GM06990 (cell line): ENCODE measurements at regions not wholly inside any gene's neighbourhood (a gene's known extent, or its start where the extent isn't known, plus 50 kb on each side); places are given as distances from the start of the nearest gene placed in this dataset.

Source experiments
- DNase-seq: peaks from one replicate; pipeline ENCODE4 v3.0.0-alpha.2; 2011; ENCODE audit not compliant: insufficient read length; ENCODE audit errors: extremely low read depth
- H3K27me3 ChIP-seq: replicated peaks from 2 replicates; pipeline ENCODE4 v1.6.0; 2011; ENCODE audit warnings: low read length; ENCODE audit not compliant: control insufficient read depth, insufficient read depth
- H3K36me3 ChIP-seq: 2 replicates; pipeline ENCODE4 v1.5.1; 2011; ENCODE audit warnings: low read length; ENCODE audit not compliant: control insufficient read depth, insufficient read depth
- H3K4me3 ChIP-seq: replicated peaks from 2 replicates; pipeline ENCODE4 v1.5.1; 2011; ENCODE audit warnings: low read depth, mild to moderate bottlenecking, control low read depth, low read length
- TF ChIP-seq, protein P1 (sequence below): IDR thresholded peaks from 2 replicates; pipeline ENCODE4 v1.5.1; 2011; ENCODE audit warnings: low read length, control low read depth, mild to moderate bottlenecking, inconsistent platforms; ENCODE audit not compliant: insufficient read depth, poor library complexity, severe bottlenecking

DNA sequence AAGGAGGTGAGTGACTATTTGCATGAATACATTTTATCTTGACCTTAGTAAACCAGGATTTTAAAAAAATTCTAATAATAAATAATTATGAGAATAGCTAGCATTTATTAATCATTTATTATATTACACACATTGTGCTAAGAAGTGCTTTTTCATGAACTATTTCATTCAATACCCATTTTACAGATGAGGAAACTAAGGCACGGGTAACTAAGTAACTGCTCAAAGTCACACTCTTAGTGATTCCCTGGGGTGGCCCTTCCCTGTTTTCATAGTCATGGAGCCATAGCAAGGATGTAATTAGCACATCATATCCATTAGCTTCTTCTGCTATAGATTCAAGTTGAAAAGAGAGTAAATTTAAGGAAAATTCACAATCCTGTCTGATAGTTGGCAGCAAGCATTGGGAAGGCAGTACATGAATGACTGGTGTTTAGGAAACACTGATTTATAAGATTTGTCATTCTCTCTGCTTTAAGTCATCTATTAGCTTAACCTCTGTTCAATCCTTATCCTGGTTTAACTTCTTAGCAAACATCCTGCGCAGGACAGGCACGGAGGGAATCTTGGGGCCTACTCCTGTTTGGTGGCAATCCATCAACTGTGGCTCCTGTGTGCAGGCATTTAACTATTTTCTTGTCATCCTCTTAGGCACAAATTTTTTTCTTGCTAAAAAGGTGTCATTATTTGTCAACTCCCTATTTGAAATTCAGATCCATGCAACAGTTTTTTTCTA lies 68.3 kb downstream of the RIN2 start:
- Histone ChIP-seq H3K27me3 (no peaks in the 10 kb centered on the region), H3K4me3 (no peak overlapping the region), H3K36me3 (no peaks in the 10 kb centered on the region)
- DNase-seq = no peak
- TF ChIP-seq, protein P1, sequence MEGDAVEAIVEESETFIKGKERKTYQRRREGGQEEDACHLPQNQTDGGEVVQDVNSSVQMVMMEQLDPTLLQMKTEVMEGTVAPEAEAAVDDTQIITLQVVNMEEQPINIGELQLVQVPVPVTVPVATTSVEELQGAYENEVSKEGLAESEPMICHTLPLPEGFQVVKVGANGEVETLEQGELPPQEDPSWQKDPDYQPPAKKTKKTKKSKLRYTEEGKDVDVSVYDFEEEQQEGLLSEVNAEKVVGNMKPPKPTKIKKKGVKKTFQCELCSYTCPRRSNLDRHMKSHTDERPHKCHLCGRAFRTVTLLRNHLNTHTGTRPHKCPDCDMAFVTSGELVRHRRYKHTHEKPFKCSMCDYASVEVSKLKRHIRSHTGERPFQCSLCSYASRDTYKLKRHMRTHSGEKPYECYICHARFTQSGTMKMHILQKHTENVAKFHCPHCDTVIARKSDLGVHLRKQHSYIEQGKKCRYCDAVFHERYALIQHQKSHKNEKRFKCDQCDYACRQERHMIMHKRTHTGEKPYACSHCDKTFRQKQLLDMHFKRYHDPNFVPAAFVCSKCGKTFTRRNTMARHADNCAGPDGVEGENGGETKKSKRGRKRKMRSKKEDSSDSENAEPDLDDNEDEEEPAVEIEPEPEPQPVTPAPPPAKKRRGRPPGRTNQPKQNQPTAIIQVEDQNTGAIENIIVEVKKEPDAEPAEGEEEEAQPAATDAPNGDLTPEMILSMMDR = no peak

DNA sequence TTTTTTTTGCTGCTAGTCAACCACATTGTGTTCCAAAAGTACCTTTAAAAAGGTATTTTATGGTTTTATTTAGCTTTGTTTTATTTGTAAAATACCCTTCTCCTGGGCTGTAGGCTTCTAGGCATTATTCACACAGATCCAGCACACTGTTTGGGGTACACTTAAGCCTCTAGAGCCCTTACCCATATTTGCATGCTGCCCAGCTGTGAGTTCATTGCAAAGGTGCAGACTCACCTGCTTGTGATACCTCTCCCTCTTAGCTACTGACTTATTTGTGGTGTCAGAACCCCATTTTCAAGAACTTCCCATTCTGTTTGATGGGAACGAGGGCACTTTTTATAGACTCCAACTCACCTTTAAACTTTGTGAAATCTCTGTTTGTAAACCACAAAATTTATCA lies 69.8 kb downstream of the RIN2 start:
- DNase-seq = no peak
- Histone ChIP-seq H3K36me3 (no peaks in the 10 kb centered on the region), H3K27me3 (no peaks in the 10 kb centered on the region), H3K4me3 (no peak overlapping the region)
- TF ChIP-seq, protein P1 = no peak

DNA sequence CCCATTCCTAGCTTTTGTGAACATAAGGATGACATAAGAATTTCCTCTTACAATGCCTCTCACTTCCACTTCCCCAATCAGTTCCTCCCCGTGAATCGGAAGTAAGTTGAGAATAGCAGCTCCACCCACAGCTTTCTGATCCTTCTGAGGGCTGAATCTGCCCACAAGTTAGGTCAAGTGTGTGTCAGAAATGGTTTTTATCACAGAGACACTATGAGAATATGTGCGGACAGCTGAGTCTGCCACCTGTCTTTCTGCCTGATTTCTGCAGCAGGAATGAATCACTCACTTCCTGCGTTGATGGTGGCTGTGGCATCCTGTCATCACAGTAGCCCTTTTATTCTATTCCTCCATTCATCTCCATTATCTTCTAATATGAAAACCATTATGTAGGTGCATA lies 70.2 kb downstream of the RIN2 start:
- no peaks in the 10 kb centered on the region for H3K36me3 ChIP-seq
- no peak overlapping the region for H3K4me3 ChIP-seq
- TF ChIP-seq, protein P1 = peak; percentile 48
- no peaks in the 10 kb centered on the region for H3K27me3 ChIP-seq
- peak; percentile 59 for DNase-seq

DNA sequence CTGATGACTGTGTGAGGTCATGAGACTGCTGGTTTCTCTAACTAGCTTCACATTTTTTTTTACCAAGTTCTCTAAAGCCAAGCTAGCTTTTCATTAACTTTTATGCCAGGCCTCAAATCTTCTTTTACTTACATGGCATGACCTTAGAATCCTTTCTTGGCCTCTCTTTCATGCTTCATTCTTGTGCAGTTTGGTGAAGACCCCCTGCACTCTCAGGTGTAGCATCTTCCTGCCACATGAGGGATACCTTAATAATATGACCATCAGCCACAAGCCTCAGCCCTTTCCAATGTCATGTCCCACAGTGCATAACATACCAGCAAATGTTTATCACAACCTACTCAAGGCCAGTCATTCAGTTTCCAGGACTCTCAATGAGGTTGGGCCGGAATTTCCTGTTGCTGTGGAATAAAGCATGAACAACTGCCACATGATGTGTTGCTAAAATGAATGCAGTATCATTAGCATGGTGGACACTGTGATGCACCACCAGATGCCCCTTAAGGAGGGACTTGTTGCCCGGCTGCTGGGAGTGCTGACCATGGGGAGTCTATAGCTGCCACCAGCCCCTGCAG lies 72.2 kb downstream of the RIN2 start:
- Histone ChIP-seq H3K27me3 (peaks cover 3% of the 10 kb centered on the region; the same call in 1 of the 2 replicates), H3K4me3 (no peak overlapping the region), H3K36me3 (no peaks in the 10 kb centered on the region)
- TF ChIP-seq, protein P1 = no peak
- no peak for DNase-seq

DNA sequence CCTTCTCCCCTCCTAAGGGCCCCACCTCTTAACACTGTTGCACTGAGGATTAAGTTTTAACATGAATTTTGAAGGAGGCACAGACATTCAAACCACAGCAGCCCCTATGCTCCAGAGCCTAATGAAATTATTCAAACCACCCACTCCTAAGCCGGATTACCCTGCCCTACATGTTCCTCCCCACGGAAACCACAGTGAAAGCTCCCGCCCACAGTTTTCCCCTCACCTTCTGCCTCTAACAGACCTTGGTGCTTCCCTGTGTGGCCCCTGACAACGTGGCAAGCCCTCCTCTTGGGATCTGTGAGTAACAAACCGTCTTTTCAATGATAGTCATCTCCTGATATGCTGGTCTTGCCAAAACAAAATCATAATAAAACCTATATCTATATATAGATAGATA lies 74.8 kb downstream of the RIN2 start:
- DNase-seq = no peak
- H3K36me3 ChIP-seq = no peaks in the 10 kb centered on the region
- TF ChIP-seq, protein P1 = no peak
- H3K4me3 ChIP-seq = no peak overlapping the region
- H3K27me3 ChIP-seq = peaks cover 3% of the 10 kb centered on the region; the same call in 1 of the 2 replicates
